ENCODE measurements at regions not wholly inside any gene's neighbourhood (a gene's known extent, or its start where the extent isn't known, plus 50 kb on each side); places are given as distances from the start of the nearest gene placed in this dataset.

DNA sequence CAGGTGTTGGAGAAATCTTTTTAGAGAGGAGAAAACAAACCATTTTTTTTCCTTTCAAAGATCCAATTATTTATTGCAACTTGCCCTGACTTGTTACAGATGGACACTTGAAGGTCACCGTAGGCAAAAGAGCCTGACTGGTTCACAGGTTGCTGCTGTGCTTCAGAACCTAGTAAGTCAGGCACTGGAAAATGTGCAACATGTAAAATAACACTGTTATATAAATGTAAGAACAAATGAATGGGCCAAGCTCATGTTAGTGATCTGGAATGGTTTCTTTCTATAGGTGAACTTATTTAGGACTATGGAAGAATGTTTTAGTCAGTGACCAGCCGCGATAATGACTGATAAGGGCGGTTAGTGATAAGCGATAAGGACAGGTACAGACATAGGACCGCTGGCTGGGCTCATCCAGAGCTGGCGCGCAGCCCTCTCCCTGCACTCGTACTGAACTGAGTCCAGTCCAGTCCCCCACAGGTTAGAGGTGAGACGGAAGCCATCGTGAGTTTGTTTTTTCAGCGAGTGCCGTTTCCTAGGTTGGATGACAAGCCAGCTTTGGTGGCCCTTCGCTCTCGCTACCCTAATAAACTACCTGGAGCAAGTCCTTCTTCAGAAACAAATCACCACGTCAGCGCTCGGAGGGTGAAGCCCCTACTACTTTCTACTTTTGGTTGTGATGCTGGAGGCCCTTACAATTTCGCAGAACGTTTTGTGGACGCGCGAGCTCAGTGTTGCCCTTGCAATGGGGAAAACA is 94.4 kb upstream of the PRDM1 start:
- Histone ChIP-seq H3K27ac (ENCODE audit: low read depth, low read length) (no peak overlapping the region), H3K4me1 (ENCODE audit: control insufficient read depth, insufficient read depth, low read length, unreplicated experiment) (peaks cover 4% of the 10 kb centered on the region), H3K27me3 (ENCODE audit: insufficient read depth, low read length) (no peaks in the 10 kb centered on the region), H3K79me2 (ENCODE audit: control insufficient read depth, insufficient read depth, low read length, unreplicated experiment) (no peaks in the 10 kb centered on the region), H3K36me3 (ENCODE audit: insufficient read depth, low read length) (no peaks in the 10 kb centered on the region), H2AFZ (ENCODE audit: low read length, unreplicated experiment) (peak overlapping the region; percentile 96), H3K4me3 (ENCODE audit: low read depth, low read length) (peak overlapping the region; percentile 87)

- Histone ChIP-seq H3K36me3 (ENCODE audit: insufficient read depth, low read length) (no peaks in the 10 kb centered on the region), H3K27me3 (ENCODE audit: insufficient read depth, low read length) (no peaks in the 10 kb centered on the region; the same call in 1 of the 2 replicates), H3K4me1 (ENCODE audit: control insufficient read depth, insufficient read depth, low read length, unreplicated experiment) (peaks cover 4% of the 10 kb centered on the region), H3K4me3 (ENCODE audit: low read depth, low read length) (no peak overlapping the region), H2AFZ (ENCODE audit: low read length, unreplicated experiment) (no peak overlapping the region), H3K27ac (ENCODE audit: low read depth, low read length) (no peak overlapping the region), H3K79me2 (ENCODE audit: control insufficient read depth, insufficient read depth, low read length, unreplicated experiment) (no peaks in the 10 kb centered on the region)
Measured at GRCh38 chr6:105990151-105990550, 96.0 kb upstream of the PRDM1 start.

DNA sequence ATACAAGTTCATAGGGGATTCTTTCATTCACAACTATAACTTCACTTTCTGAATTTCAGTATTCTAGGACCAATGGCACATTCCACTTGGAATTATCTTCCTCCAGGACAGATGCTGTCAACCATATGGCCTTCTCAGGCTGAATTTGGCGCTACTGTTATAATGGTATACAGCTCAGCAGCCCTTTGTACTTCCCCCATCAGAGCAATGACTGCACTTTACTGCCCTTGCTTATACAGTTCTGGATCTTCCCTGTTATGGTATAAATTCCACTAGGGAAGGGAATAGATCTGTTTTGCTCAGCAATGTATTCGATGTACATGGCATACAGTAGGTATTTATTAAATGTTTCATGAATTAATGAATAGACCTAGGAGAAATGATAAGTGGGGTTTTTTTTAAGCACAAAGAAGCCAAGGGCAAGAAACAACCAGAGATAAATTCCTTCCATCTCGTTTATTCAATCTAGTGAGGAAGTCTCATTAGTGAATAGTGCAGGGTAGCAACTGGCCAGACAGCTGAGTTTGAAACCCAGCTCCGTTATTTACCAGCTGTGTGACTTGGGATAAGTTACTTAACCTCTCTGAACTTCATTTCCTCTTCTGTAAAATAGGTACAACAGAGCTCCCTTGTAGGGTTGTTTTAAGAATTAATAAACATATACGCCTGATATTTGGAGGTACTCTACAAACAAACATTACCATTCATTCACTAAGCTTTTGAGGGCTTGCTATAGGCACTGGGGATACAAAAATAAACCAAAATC is 97.1 kb upstream of the PRDM1 start:
- Histone ChIP-seq H3K4me1 (ENCODE audit: control insufficient read depth, insufficient read depth, low read length, unreplicated experiment) (peaks cover 4% of the 10 kb centered on the region), H3K36me3 (ENCODE audit: insufficient read depth, low read length) (no peaks in the 10 kb centered on the region), H2AFZ (ENCODE audit: low read length, unreplicated experiment) (no peak overlapping the region), H3K79me2 (ENCODE audit: control insufficient read depth, insufficient read depth, low read length, unreplicated experiment) (no peaks in the 10 kb centered on the region), H3K27me3 (ENCODE audit: insufficient read depth, low read length) (no peaks in the 10 kb centered on the region; the same call in 1 of the 2 replicates), H3K27ac (ENCODE audit: low read depth, low read length) (no peak overlapping the region), H3K4me3 (ENCODE audit: low read depth, low read length) (no peak overlapping the region)

GRCh38 chr6:105988321-105988720 is 97.8 kb upstream of the PRDM1 start:
- Histone ChIP-seq H2AFZ (ENCODE audit: low read length, unreplicated experiment) (no peak overlapping the region), H3K4me3 (ENCODE audit: low read depth, low read length) (no peak overlapping the region), H3K4me1 (ENCODE audit: control insufficient read depth, insufficient read depth, low read length, unreplicated experiment) (peaks cover 4% of the 10 kb centered on the region), H3K36me3 (ENCODE audit: insufficient read depth, low read length) (no peaks in the 10 kb centered on the region), H3K79me2 (ENCODE audit: control insufficient read depth, insufficient read depth, low read length, unreplicated experiment) (no peaks in the 10 kb centered on the region), H3K27me3 (ENCODE audit: insufficient read depth, low read length) (no peaks in the 10 kb centered on the region; the same call in 1 of the 2 replicates), H3K27ac (ENCODE audit: low read depth, low read length) (no peak overlapping the region)

DNA sequence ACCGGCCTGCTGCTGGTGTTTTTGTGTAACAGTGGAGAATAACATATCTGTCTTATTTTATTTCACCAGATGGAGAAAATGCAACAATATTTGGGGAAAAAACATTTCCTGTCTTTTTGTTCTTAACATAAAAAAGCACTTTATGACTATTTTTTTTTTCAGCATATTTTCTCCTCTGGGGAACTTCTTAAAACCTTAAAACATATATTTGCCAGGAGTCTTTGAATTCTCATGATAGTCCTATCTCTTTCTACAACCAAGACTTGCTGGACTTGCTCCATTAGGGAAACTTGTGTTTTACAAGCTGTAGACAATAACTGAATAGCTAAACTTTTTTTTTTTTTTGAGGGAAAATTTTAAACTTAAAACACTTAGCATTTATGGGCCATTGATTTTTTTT is 98.6 kb upstream of the PRDM1 start:
- Histone ChIP-seq H3K4me1 (ENCODE audit: control insufficient read depth, insufficient read depth, low read length, unreplicated experiment) (peaks cover 4% of the 10 kb centered on the region), H3K36me3 (ENCODE audit: insufficient read depth, low read length) (no peaks in the 10 kb centered on the region), H3K79me2 (ENCODE audit: control insufficient read depth, insufficient read depth, low read length, unreplicated experiment) (no peaks in the 10 kb centered on the region), H2AFZ (ENCODE audit: low read length, unreplicated experiment) (no peak overlapping the region), H3K4me3 (ENCODE audit: low read depth, low read length) (no peak overlapping the region), H3K27me3 (ENCODE audit: insufficient read depth, low read length) (no peaks in the 10 kb centered on the region; the same call in 1 of the 2 replicates), H3K27ac (ENCODE audit: low read depth, low read length) (no peak overlapping the region)

DNA sequence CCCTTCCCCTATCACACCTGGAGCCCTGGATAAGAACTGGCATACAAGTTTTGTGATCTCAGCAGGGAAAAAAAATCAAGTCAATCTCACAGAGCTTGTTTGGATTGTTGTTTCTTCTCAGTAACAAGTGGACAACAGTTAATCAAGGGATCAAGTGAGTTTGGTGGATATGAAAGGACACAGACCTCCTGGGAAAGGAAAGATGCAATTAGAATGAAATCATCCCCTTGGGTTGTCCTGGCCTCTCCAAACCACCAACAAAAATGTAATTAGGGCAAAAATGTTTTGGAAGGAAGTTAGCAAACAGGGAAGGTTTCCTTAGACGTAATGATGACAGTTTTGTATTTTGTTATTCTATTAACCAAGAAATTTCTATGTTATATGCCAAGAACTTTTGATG is 99.1 kb upstream of the PRDM1 start:
- Histone ChIP-seq H3K4me1 (ENCODE audit: control insufficient read depth, insufficient read depth, low read length, unreplicated experiment) (peaks cover 4% of the 10 kb centered on the region), H3K27ac (ENCODE audit: low read depth, low read length) (no peak overlapping the region), H2AFZ (ENCODE audit: low read length, unreplicated experiment) (no peak overlapping the region), H3K27me3 (ENCODE audit: insufficient read depth, low read length) (peaks cover 1% of the 10 kb centered on the region; the same call in 1 of the 2 replicates), H3K36me3 (ENCODE audit: insufficient read depth, low read length) (no peaks in the 10 kb centered on the region), H3K79me2 (ENCODE audit: control insufficient read depth, insufficient read depth, low read length, unreplicated experiment) (no peaks in the 10 kb centered on the region), H3K4me3 (ENCODE audit: low read depth, low read length) (no peak overlapping the region)

GRCh38 chr6:105985816-105986632 is 100.1 kb upstream of the PRDM1 start:
- Histone ChIP-seq H3K27me3 (ENCODE audit: insufficient read depth, low read length) (peaks cover 6% of the 10 kb centered on the region), H3K27ac (ENCODE audit: low read depth, low read length) (no peak overlapping the region), H3K79me2 (ENCODE audit: control insufficient read depth, insufficient read depth, low read length, unreplicated experiment) (no peaks in the 10 kb centered on the region), H2AFZ (ENCODE audit: low read length, unreplicated experiment) (no peak overlapping the region), H3K4me3 (ENCODE audit: low read depth, low read length) (no peak overlapping the region), H3K4me1 (ENCODE audit: control insufficient read depth, insufficient read depth, low read length, unreplicated experiment) (peaks cover under 1% of the 10 kb centered on the region), H3K36me3 (ENCODE audit: insufficient read depth, low read length) (no peaks in the 10 kb centered on the region)

- Histone ChIP-seq H3K27ac (ENCODE audit: low read depth, low read length) (no peak overlapping the region), H3K36me3 (ENCODE audit: insufficient read depth, low read length) (no peaks in the 10 kb centered on the region), H3K79me2 (ENCODE audit: control insufficient read depth, insufficient read depth, low read length, unreplicated experiment) (no peaks in the 10 kb centered on the region), H3K4me3 (ENCODE audit: low read depth, low read length) (no peak overlapping the region), H3K27me3 (ENCODE audit: insufficient read depth, low read length) (peaks cover 11% of the 10 kb centered on the region), H2AFZ (ENCODE audit: low read length, unreplicated experiment) (no peak overlapping the region), H3K4me1 (ENCODE audit: control insufficient read depth, insufficient read depth, low read length, unreplicated experiment) (peaks cover 6% of the 10 kb centered on the region)
Measured at GRCh38 chr6:105985098-105985815, 100.9 kb upstream of the PRDM1 start.

GRCh38 chr6:105983763-105984162 is 102.4 kb upstream of the PRDM1 start:
- no peak overlapping the region for H3K27ac ChIP-seq (ENCODE audit: low read depth, low read length)
- no peaks in the 10 kb centered on the region for H3K36me3 ChIP-seq (ENCODE audit: insufficient read depth, low read length)
- no peaks in the 10 kb centered on the region for H3K79me2 ChIP-seq (ENCODE audit: control insufficient read depth, insufficient read depth, low read length, unreplicated experiment)
- peaks cover 11% of the 10 kb centered on the region for H3K27me3 ChIP-seq (ENCODE audit: insufficient read depth, low read length)
- no peak overlapping the region for H3K4me3 ChIP-seq (ENCODE audit: low read depth, low read length)
- H3K4me1 ChIP-seq (ENCODE audit: control insufficient read depth, insufficient read depth, low read length, unreplicated experiment), result peaks cover 6% of the 10 kb centered on the region
- no peak overlapping the region for H2AFZ ChIP-seq (ENCODE audit: low read length, unreplicated experiment)
